Thyroid gland (tissue), 4 donors: ENCODE measurements at regions not wholly inside any gene's neighbourhood (a gene's known extent, or its start where the extent isn't known, plus 50 kb on each side); places are given as distances from the start of the nearest gene placed in this dataset.

Experiments
- DNase-seq, 2 donors: peaks; one replicate each; pipeline ENCODE4 v3.0.0-alpha.2; 2019
- H3K27ac ChIP-seq, 3 donors: fragments of 200-600 bp; sonication (generic); 1 replicate in 2 of 3; 2 replicates in 1 of 3; pipeline ENCODE4 v1.5.1; 2016 to 2019; ENCODE audit warnings: mild to moderate bottlenecking in 1 of 3, moderate library complexity in 1 of 3
- H3K27me3 ChIP-seq: fragments of 200-600 bp; sonication (generic); one replicate; pipeline ENCODE4 v1.5.1; 2019
- H3K36me3 ChIP-seq, 2 donors: fragments of 200-600 bp; sonication (generic); one replicate each; pipeline ENCODE4 v1.5.1; 2016 to 2019
- H3K4me1 ChIP-seq, 2 donors: fragments of 200-600 bp; sonication (generic); one replicate each; pipeline ENCODE4 v1.5.1; 2017 to 2019
- H3K4me3 ChIP-seq, 3 donors: fragments of 200-600 bp; sonication (generic); replicated peaks in 1 of 3; 1 replicate in 2 of 3; 2 replicates in 1 of 3; pipeline ENCODE4 v1.5.1; 2016; ENCODE audit warnings: mild to moderate bottlenecking in 1 of 3
- H3K9me3 ChIP-seq: fragments of 200-600 bp; sonication (generic); one replicate; pipeline ENCODE4 v1.5.1; 2017
- POLR2A ChIP-seq, 2 donors: fragments of 450-650 bp; IDR thresholded peaks; one replicate each; pipeline ENCODE4 v1.6.1; 2017; ENCODE audit warnings: antibody characterized with exemption in 2 of 2, mild to moderate bottlenecking in 2 of 2, moderate library complexity in 1 of 2
- WGBS, 2 donors: methylation state at CpG; one replicate each; pipeline ENCODE4 v1.1.5; 2017; 5-methylcytosine and 5-hydroxymethylcytosine counted together
- intact Hi-C: fragments of 100-400 bp; cut with DNase I; formaldehyde crosslinking; loops from one replicate; pipeline ENCODE4 v1.15.1; 2023
- TF ChIP-seq, protein P1 (sequence below), 6 experiments: fragments of 200-600 bp in 3 of 6; fragments of 450-650 bp in 3 of 6; sonication (generic) in 3 of 6; IDR thresholded peaks; one replicate each; pipeline ENCODE4 v1.5.1; 2016 to 2019; ENCODE audit warnings: antibody characterized with exemption in 6 of 6, mild to moderate bottlenecking in 2 of 6, inconsistent platforms in 1 of 6, moderate library complexity in 1 of 6

DNA sequence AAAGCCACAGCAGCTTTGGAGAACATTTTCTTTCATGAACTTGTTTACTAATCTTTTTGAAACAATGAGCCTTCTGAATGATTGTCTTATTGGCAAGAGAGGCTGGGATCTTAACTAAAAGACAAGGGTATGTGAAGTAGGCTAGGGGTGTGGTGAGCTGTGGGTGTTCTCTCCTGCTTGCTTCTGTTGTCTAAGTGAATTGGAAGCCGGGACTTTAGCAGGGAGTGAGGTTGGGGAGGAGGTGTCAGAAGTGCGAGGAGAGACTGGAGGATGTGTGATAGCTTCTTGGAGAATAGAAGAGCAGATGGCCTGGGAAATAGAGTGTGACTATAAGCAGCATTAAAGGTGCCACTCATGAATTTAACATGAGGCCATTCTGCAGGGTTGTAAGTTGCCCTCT lies 562.8 kb downstream of the UTRN start:
- no peak overlapping the region for H3K27ac ChIP-seq
- TF ChIP-seq, protein P1, sequence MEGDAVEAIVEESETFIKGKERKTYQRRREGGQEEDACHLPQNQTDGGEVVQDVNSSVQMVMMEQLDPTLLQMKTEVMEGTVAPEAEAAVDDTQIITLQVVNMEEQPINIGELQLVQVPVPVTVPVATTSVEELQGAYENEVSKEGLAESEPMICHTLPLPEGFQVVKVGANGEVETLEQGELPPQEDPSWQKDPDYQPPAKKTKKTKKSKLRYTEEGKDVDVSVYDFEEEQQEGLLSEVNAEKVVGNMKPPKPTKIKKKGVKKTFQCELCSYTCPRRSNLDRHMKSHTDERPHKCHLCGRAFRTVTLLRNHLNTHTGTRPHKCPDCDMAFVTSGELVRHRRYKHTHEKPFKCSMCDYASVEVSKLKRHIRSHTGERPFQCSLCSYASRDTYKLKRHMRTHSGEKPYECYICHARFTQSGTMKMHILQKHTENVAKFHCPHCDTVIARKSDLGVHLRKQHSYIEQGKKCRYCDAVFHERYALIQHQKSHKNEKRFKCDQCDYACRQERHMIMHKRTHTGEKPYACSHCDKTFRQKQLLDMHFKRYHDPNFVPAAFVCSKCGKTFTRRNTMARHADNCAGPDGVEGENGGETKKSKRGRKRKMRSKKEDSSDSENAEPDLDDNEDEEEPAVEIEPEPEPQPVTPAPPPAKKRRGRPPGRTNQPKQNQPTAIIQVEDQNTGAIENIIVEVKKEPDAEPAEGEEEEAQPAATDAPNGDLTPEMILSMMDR (IDR thresholded peaks at IDR 0.05): no peak
- no peak for TF ChIP-seq POLR2A (IDR thresholded peaks at IDR 0.05)
- peaks cover 0 to 4% of the 10 kb centered on the region in 2 donors for H3K4me1 ChIP-seq
- peaks cover 6 to 13% of the 10 kb centered on the region in 2 donors for H3K36me3 ChIP-seq
- intact Hi-C loops: no loop called here
- H3K9me3 ChIP-seq: no peaks in the 10 kb centered on the region
- DNase-seq: no peak
- no peak overlapping the region for H3K4me3 ChIP-seq
- WGBS, 2 donors: 80 to 88% methylated on average over 2 of the region's 2 CpGs
- no peaks in the 10 kb centered on the region for H3K27me3 ChIP-seq

DNA sequence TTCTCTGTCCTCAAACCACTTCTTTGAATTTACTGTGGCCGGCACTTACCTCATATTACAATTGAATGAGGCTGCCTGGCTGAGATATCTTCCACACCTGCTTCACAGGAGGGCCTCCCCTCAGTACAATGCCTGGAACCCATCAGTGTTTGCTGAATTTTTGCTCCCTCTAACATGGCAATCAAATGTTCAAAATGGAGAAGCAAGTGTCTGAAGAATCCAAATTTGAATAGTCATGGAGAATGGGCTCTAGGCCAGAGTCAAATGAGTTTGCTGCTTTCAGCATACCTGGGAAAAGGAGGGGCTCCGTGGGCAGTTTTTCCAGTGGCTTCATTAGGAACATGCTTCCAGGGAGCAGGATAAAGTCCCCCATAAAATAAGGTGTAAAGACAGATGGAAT lies 564.8 kb downstream of the UTRN start:
- 87 to 97% methylated on average over 2 of the region's 2 CpGs for WGBS, 2 donors
- Histone ChIP-seq H3K4me1 (peaks cover 0 to 4% of the 10 kb centered on the region in 2 donors), H3K36me3 (peaks cover 6 to 13% of the 10 kb centered on the region in 2 donors), H3K27ac (no peak overlapping the region), H3K27me3 (no peaks in the 10 kb centered on the region), H3K9me3 (no peaks in the 10 kb centered on the region), H3K4me3 (no peak overlapping the region)
- intact Hi-C loops: no loop called here
- DNase-seq: peak in 1 of 2 donors; percentile 3
- TF ChIP-seq, protein P1 (IDR thresholded peaks at IDR 0.05): no peak
- TF ChIP-seq POLR2A (IDR thresholded peaks at IDR 0.05): no peak

DNA sequence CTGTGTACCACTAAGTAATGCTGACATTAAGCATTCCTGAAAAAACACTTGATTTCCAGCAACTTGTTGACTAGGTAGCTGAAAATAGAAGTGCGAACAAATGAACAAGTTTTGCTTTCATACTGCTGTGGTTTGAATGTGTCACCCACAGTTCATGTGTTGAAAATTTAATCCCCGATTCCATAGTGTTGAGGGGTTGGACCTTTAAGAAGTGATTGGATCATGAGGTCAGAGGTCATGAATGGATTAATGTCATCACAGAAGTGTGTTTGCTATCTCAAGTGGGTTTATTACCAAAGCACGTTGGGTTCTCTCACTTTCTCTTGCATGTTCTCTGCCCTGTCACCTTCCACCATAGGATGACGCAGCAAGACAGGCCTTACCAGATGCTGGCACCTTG lies 568.5 kb downstream of the UTRN start:
- H3K9me3 ChIP-seq: no peaks in the 10 kb centered on the region
- intact Hi-C loops: no loop called here
- no peak overlapping the region for H3K4me3 ChIP-seq
- no peaks in the 10 kb centered on the region for H3K27me3 ChIP-seq
- no peaks in the 10 kb centered on the region for H3K4me1 ChIP-seq
- H3K36me3 ChIP-seq: peaks cover 6 to 13% of the 10 kb centered on the region in 2 donors
- H3K27ac ChIP-seq: no peak overlapping the region
- TF ChIP-seq, protein P1 (IDR thresholded peaks at IDR 0.05): no peak
- no peak for TF ChIP-seq POLR2A (IDR thresholded peaks at IDR 0.05)
- DNase-seq: no peak
- WGBS, 2 donors: 80 to 81% methylated on average over 4 of the region's 4 CpGs

DNA sequence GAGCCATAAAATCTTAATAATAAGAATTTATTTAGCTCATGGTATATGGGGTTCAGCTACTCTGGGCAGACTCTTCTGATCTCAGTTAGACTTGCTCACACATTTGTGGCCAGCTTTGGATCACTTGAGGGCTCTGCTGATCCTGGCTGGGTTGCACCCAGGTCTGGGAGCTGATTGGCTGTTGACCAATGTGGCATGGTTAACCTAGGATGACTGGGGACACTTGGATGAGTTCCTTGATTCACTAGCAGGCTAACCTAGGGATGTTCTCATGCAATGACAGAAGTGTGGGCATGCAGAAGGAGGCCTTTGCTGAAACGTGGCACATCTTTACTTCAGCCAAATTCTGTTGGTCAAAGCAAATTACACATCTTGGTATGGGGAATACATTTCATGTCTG lies 569.5 kb downstream of the UTRN start:
- no peaks in the 10 kb centered on the region for H3K4me1 ChIP-seq
- no peaks in the 10 kb centered on the region for H3K27me3 ChIP-seq
- DNase-seq: no peak
- TF ChIP-seq POLR2A (IDR thresholded peaks at IDR 0.05): no peak
- TF ChIP-seq, protein P1 (IDR thresholded peaks at IDR 0.05): no peak
- H3K4me3 ChIP-seq: no peak overlapping the region
- 85% methylated on average over 1 of the region's 1 CpG for WGBS, 2 donors
- intact Hi-C loops: no loop called here
- no peak overlapping the region for H3K27ac ChIP-seq
- H3K36me3 ChIP-seq: peaks cover 6 to 13% of the 10 kb centered on the region in 2 donors
- no peaks in the 10 kb centered on the region for H3K9me3 ChIP-seq

DNA sequence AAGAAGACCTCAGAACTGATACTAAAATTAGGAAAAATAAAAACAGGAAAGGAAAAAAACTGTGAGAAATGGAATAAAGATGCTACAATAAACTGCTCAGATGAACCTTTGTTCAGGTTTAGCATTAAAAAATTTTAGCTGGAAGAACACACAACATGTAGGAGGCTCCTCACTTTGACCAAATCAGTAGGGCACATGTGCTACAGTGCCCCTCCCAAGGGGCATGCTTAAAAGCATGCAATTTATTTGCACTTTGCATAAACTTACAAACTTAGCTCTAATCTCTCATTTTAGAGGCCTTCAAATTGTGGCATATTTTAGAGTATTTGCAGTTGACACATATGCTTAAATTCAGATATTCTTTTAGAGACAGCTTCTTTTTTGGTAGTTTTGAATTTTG lies 570.2 kb downstream of the UTRN start:
- DNase-seq: no peak
- TF ChIP-seq, protein P1 (IDR thresholded peaks at IDR 0.05): no peak
- TF ChIP-seq POLR2A (IDR thresholded peaks at IDR 0.05): no peak
- no peaks in the 10 kb centered on the region for H3K4me1 ChIP-seq

More for the DNA sequence above, 570.2 kb downstream of the UTRN start:
- Histone ChIP-seq H3K27ac (no peak overlapping the region), H3K4me3 (no peak overlapping the region), H3K27me3 (no peaks in the 10 kb centered on the region), H3K36me3 (peaks cover 6 to 9% of the 10 kb centered on the region in 2 donors), H3K9me3 (no peaks in the 10 kb centered on the region)
- intact Hi-C loops: no loop called here
